AG10803 (cell line): ENCODE measurements at regions not wholly inside any gene's neighbourhood (a gene's known extent, or its start where the extent isn't known, plus 50 kb on each side); places are given as distances from the start of the nearest gene placed in this dataset.

ENCODE experiments used
- DNase-seq: peaks from one replicate; pipeline ENCODE4 v3.0.0; 2010; ENCODE audit warnings: low read depth
- H3K4me3 ChIP-seq: 2 replicates; pipeline ENCODE4 v1.5.1; 2011; ENCODE audit warnings: mild to moderate bottlenecking, low read length, control low read depth
- CTCF ChIP-seq: conservative IDR thresholded peaks from 2 replicates; pipeline ENCODE4 v1.5.1; 2011; ENCODE audit warnings: mild to moderate bottlenecking, low read length, control low read depth, inconsistent platforms

- H3K4me3 ChIP-seq: no peak overlapping the region
- DNase-seq: no peak
- TF ChIP-seq CTCF: no peak
These were observed 130.9 kb upstream of the RASGRP1 start for GRCh38 chr15:38695249-38696108.

- TF ChIP-seq CTCF: no peak
- DNase-seq: peak; percentile 57
- no peak overlapping the region for H3K4me3 ChIP-seq
These were observed 131.6 kb upstream of the RASGRP1 start for GRCh38 chr15:38696109-38696727.

GRCh38 chr15:38696790-38697495, 132.3 kb upstream of the RASGRP1 start:
- TF ChIP-seq CTCF: no peak
- DNase-seq: no peak
- H3K4me3 ChIP-seq: no peak overlapping the region

- no peak overlapping the region for H3K4me3 ChIP-seq
- no peak for DNase-seq
- TF ChIP-seq CTCF: no peak
These were observed 133.6 kb upstream of the RASGRP1 start for GRCh38 chr15:38698254-38698653.

- H3K4me3 ChIP-seq: no peak overlapping the region
- peak; percentile 67 for DNase-seq
- peak; percentile 91 for TF ChIP-seq CTCF
These were observed 135.1 kb upstream of the RASGRP1 start for GRCh38 chr15:38699633-38700230.

GRCh38 chr15:38701149-38701548, 136.5 kb upstream of the RASGRP1 start:
- no peak for DNase-seq
- TF ChIP-seq CTCF: no peak
- no peak overlapping the region for H3K4me3 ChIP-seq
